Erythroblast (primary cell): ENCODE measurements at regions not wholly inside any gene's neighbourhood (a gene's known extent, or its start where the extent isn't known, plus 50 kb on each side); places are given as distances from the start of the nearest gene placed in this dataset.

Experiments used
- GATA1 ChIP-seq: IDR thresholded peaks from 2 replicates; pipeline ENCODE4 v1.6.1; 2011; ENCODE audit warnings: low read depth, mild to moderate bottlenecking, control low read depth, low read length, moderate library complexity
- POLR2A ChIP-seq: IDR thresholded peaks from 2 replicates; pipeline ENCODE4 v1.6.1; 2011; ENCODE audit warnings: mild to moderate bottlenecking, low read length

DNA sequence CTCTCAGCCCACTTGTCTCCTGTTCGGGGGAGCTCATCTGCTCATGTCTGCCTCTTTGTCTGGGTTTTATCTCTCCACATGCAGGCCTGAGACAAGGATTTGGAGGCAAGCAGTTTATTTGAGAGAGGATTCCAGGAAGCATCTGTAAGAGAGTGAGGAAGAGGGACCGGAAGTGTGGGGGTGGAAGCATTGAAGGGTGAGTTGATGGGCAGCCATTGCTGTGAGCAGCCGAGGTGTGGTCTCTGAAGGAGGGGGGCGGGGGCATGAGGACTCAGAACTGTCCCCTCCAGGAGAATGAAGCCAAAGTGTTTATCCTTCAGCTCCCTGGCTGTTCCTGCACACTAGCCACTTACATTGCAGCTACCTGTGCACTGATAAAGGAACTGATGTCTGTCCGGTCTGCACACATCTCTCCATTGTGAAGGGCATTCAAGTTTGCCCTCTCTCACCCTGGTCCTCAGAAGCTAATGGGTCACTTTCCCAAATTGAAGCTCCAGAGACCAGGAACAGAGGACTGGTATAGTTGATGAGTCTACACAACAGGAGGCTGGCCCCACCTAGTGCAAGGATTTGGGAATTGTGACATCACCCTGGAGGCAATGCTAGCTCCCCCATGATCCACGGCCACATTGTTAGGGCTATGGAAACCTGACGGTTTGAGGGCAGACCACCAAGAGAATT lies 100.5 kb upstream of the FOXA2 start:
- TF ChIP-seq POLR2A = no peak
- TF ChIP-seq GATA1 = no peak
